Natural killer cell (primary cell): ENCODE measurements at regions not wholly inside any gene's neighbourhood (a gene's known extent, or its start where the extent isn't known, plus 50 kb on each side); places are given as distances from the start of the nearest gene placed in this dataset.

Source experiments
- ATAC-seq, 3 donors: fragments of 150-1000 bp in 2 of 3; fragments of 200-7000 bp in 1 of 3; cut with Tn5 transposase; 1 replicate in 1 of 3; 2 replicates in 2 of 3; pipeline ENCODE4 v1.10.0; 2021; ENCODE audit warnings: mild to moderate bottlenecking in 2 of 3, moderate library complexity in 2 of 3
- DNase-seq, 2 donors: peaks; one replicate each; pipeline versions ENCODE4 v3.0.0 to v3.0.0-alpha.2; 2013 to 2021; ENCODE audit warnings: mixed read lengths in 1 of 2
- H3K27ac ChIP-seq: one replicate; pipeline ENCODE4 v1.5.1; 2013; ENCODE audit warnings: mild to moderate bottlenecking, low read length
- H3K27me3 ChIP-seq: one replicate; pipeline ENCODE4 v1.6.1; 2013; ENCODE audit warnings: low read length; ENCODE audit not compliant: control insufficient read depth, insufficient read depth
- H3K36me3 ChIP-seq: one replicate; pipeline ENCODE4 v1.6.1; 2013; ENCODE audit warnings: low read length; ENCODE audit not compliant: control insufficient read depth, insufficient read depth
- H3K4me1 ChIP-seq: one replicate; pipeline ENCODE4 v1.6.1; 2013; ENCODE audit warnings: low read length; ENCODE audit not compliant: control insufficient read depth, insufficient read depth
- H3K4me3 ChIP-seq: one replicate; pipeline ENCODE4 v1.5.1; 2013; ENCODE audit warnings: low read length
- H3K9me3 ChIP-seq: one replicate; pipeline ENCODE4 v1.6.1; 2013; ENCODE audit warnings: low read length; ENCODE audit not compliant: control insufficient read depth, insufficient read depth
- H3K27ac Mint-ChIP-seq, 2 donors: one replicate each; pipeline ENCODE4 v1.8.0; 2022; ENCODE audit warnings: mild to moderate bottlenecking in 2 of 2, mixed read lengths in 2 of 2, moderate library complexity in 1 of 2
- H3K27me3 Mint-ChIP-seq, 2 donors: one replicate each; pipeline ENCODE4 v1.8.0; 2022; ENCODE audit warnings: low read depth in 2 of 2, mixed read lengths in 2 of 2
- H3K36me3 Mint-ChIP-seq: one replicate; pipeline ENCODE4 v1.8.0; 2022; ENCODE audit warnings: mixed read lengths
- H3K4me1 Mint-ChIP-seq, 2 donors: one replicate each; pipeline ENCODE4 v1.8.0; 2022; ENCODE audit warnings: mixed read lengths in 2 of 2
- H3K4me3 Mint-ChIP-seq: one replicate; pipeline ENCODE4 v1.8.0; 2022; ENCODE audit warnings: mild to moderate bottlenecking, moderate library complexity, mixed read lengths
- H3K9me3 Mint-ChIP-seq, 2 donors: one replicate each; pipeline ENCODE4 v1.8.0; 2022; ENCODE audit warnings: mixed read lengths in 2 of 2
- CTCF ChIP-seq: fragments of 200-600 bp; IDR thresholded peaks from one replicate; pipeline ENCODE4 v1.8.0; 2022; ENCODE audit warnings: antibody characterized with exemption
- WGBS: methylation state at CpG from one replicate; pipeline ENCODE4 v1.1.7; 2013; ENCODE audit warnings: missing lambda C conversion rate; ENCODE audit not compliant: insufficient coverage; 5-methylcytosine and 5-hydroxymethylcytosine counted together
- intact Hi-C: fragments of 100-400 bp; cut with micrococcal nuclease; formaldehyde crosslinking; loops from one replicate; pipeline ENCODE4 v1.14.2; 2022

GRCh38 chr17:6245301-6246177, 175.4 kb downstream of the WSCD1 start:
- TF ChIP-seq CTCF, result no peak
- no peak for DNase-seq
- Histone ChIP-seq H3K9me3 (no peaks in the 10 kb centered on the region), H3K27me3 (no peaks in the 10 kb centered on the region), H3K27ac (no peak overlapping the region), H3K4me1 (no peaks in the 10 kb centered on the region), H3K36me3 (no peaks in the 10 kb centered on the region), H3K4me3 (no peak overlapping the region)
- H3K4me3 Mint-ChIP-seq, result no peak overlapping the region
- 74% methylated on average over 8 of the region's 8 CpGs for WGBS
- ATAC-seq, result no peak
- no peaks in the 10 kb centered on the region for H3K4me1 Mint-ChIP-seq
- peaks cover 7 to 15% of the 10 kb centered on the region in 2 donors for H3K27me3 Mint-ChIP-seq
- no peaks in the 10 kb centered on the region for H3K9me3 Mint-ChIP-seq
- intact Hi-C loops, result no loop called here
- H3K36me3 Mint-ChIP-seq, result no peaks in the 10 kb centered on the region
- H3K27ac Mint-ChIP-seq, result no peak overlapping the region

- 71% methylated on average over 4 of the region's 4 CpGs for WGBS
- no peaks in the 10 kb centered on the region for H3K36me3 ChIP-seq
- no peaks in the 10 kb centered on the region for H3K9me3 ChIP-seq
- no peak overlapping the region for H3K4me3 ChIP-seq
- Mint-ChIP-seq H3K9me3 (no peaks in the 10 kb centered on the region), H3K27me3 (peaks cover 7 to 14% of the 10 kb centered on the region in 2 donors), H3K27ac (no peak overlapping the region), H3K4me1 (no peaks in the 10 kb centered on the region), H3K4me3 (no peak overlapping the region), H3K36me3 (no peaks in the 10 kb centered on the region)
- intact Hi-C loops, result no loop called here
- H3K27me3 ChIP-seq, result no peaks in the 10 kb centered on the region
- DNase-seq (no peak), ATAC-seq (no peak)
- H3K4me1 ChIP-seq, result no peaks in the 10 kb centered on the region
- no peak overlapping the region for H3K27ac ChIP-seq
- TF ChIP-seq CTCF, result no peak
Observed at GRCh38 chr17:6244796-6245195, 174.6 kb downstream of the WSCD1 start.

GRCh38 chr17:6244253-6244652, 174.1 kb downstream of the WSCD1 start:
- Histone ChIP-seq H3K27ac (no peak overlapping the region), H3K4me3 (no peak overlapping the region), H3K27me3 (no peaks in the 10 kb centered on the region), H3K4me1 (no peaks in the 10 kb centered on the region), H3K9me3 (no peaks in the 10 kb centered on the region), H3K36me3 (no peaks in the 10 kb centered on the region)
- 65% methylated on average over 5 of the region's 5 CpGs for WGBS
- ATAC-seq (no peak), DNase-seq (no peak)
- TF ChIP-seq CTCF, result no peak
- H3K27me3 Mint-ChIP-seq, result peaks cover 7 to 15% of the 10 kb centered on the region in 2 donors
- no peaks in the 10 kb centered on the region for H3K36me3 Mint-ChIP-seq
- no peak overlapping the region for H3K4me3 Mint-ChIP-seq
- intact Hi-C loops, result no loop called here
- H3K9me3 Mint-ChIP-seq, result no peaks in the 10 kb centered on the region
- no peak overlapping the region for H3K27ac Mint-ChIP-seq
- H3K4me1 Mint-ChIP-seq, result no peaks in the 10 kb centered on the region

- H3K36me3 ChIP-seq, result no peaks in the 10 kb centered on the region
- peaks cover 7 to 16% of the 10 kb centered on the region in 2 donors for H3K27me3 Mint-ChIP-seq
- no peaks in the 10 kb centered on the region for H3K4me1 ChIP-seq
- no peaks in the 10 kb centered on the region for H3K36me3 Mint-ChIP-seq
- no peak overlapping the region for H3K27ac ChIP-seq
- H3K27ac Mint-ChIP-seq, result no peak overlapping the region
- TF ChIP-seq CTCF, result no peak
- no peak for ATAC-seq
- H3K9me3 Mint-ChIP-seq, result no peaks in the 10 kb centered on the region
- no peak overlapping the region for H3K4me3 ChIP-seq
- no peaks in the 10 kb centered on the region for H3K9me3 ChIP-seq
- H3K4me1 Mint-ChIP-seq, result no peaks in the 10 kb centered on the region
- no peak overlapping the region for H3K4me3 Mint-ChIP-seq
- no peaks in the 10 kb centered on the region for H3K27me3 ChIP-seq
- no peak for DNase-seq
- intact Hi-C loops, result no loop called here
Observed at GRCh38 chr17:6243186-6243585, 173.0 kb downstream of the WSCD1 start.
